Neural cell (in vitro differentiated cells): ENCODE measurements at regions not wholly inside any gene's neighbourhood (a gene's known extent, or its start where the extent isn't known, plus 50 kb on each side); places are given as distances from the start of the nearest gene placed in this dataset.

Source experiments
- EP300 ChIP-seq: fragments of 450-650 bp; conservative IDR thresholded peaks from 2 replicates; pipeline ENCODE4 v1.6.1; 2014; ENCODE audit warnings: antibody characterized with exemption, mild to moderate bottlenecking, moderate library complexity; ENCODE audit not compliant: poor library complexity, severe bottlenecking
- EZH2 ChIP-seq: fragments of 200-600, 300-800 bp; shearing (Covaris generic), sonication (generic); IDR thresholded peaks from 2 replicates; pipeline ENCODE4 v1.6.1; 2014; ENCODE audit warnings: antibody characterized with exemption, low read length, borderline replicate concordance, mild to moderate bottlenecking; ENCODE audit not compliant: insufficient read depth, poor library complexity, severe bottlenecking
- MXI1 ChIP-seq: fragments of 450-650 bp; conservative IDR thresholded peaks from 2 replicates; pipeline ENCODE4 v1.6.1; 2014; ENCODE audit warnings: antibody characterized with exemption, mild to moderate bottlenecking; ENCODE audit not compliant: poor library complexity, severe bottlenecking
- POLR2AphosphoS5 ChIP-seq: IDR thresholded peaks from 2 replicates; pipeline ENCODE4 v1.6.1; 2012
- RAD21 ChIP-seq: fragments of 450-650 bp; conservative IDR thresholded peaks from 2 replicates; pipeline ENCODE4 v1.6.1; 2014; ENCODE audit warnings: antibody characterized with exemption, mild to moderate bottlenecking, moderate library complexity
- TAF1 ChIP-seq: IDR thresholded peaks from 2 replicates; pipeline ENCODE4 v1.6.1; 2012; ENCODE audit warnings: low read depth
- TF ChIP-seq, protein P1 (sequence below): fragments of 450-650 bp; IDR thresholded peaks from 2 replicates; pipeline ENCODE4 v1.5.1; 2014; ENCODE audit warnings: antibody characterized with exemption, mild to moderate bottlenecking, moderate library complexity; ENCODE audit not compliant: poor library complexity, severe bottlenecking
- TF ChIP-seq, protein P2 (sequence below): IDR thresholded peaks from 2 replicates; pipeline ENCODE4 v1.6.1; 2012; ENCODE audit warnings: borderline replicate concordance

DNA sequence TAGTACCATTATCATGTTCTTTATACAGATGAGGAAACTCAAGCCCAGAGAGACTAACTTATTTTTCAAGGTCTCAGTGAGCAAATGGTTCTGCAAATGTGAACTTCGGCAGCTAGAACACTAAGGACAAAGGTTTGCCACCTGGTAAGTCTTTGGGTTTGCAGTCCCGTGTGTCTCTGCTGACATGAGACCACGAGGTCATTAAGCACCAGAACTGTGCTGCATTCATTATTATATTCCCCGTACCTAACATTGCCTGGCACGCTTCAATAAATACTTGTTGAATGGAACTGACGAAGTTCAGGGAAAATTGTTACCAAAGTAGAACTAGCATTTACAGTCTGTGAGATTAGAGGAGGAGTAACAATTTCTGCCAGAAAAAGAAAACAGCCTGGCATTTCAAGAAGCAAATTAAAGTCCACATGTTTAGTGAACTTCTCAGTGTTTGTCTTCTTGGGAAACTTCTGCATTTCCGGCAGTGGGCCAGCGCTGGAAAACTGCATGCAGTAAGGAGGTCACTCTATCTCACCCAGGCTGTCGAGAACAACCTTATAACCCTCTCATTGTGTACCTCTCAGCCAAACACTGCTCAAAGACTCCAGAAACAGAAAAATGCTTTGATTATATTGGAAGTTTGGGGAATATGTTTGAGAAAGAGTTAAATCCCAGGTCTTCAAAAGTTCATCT, 67.4 kb upstream of the CPEB2 start:
- TF ChIP-seq, protein P1, sequence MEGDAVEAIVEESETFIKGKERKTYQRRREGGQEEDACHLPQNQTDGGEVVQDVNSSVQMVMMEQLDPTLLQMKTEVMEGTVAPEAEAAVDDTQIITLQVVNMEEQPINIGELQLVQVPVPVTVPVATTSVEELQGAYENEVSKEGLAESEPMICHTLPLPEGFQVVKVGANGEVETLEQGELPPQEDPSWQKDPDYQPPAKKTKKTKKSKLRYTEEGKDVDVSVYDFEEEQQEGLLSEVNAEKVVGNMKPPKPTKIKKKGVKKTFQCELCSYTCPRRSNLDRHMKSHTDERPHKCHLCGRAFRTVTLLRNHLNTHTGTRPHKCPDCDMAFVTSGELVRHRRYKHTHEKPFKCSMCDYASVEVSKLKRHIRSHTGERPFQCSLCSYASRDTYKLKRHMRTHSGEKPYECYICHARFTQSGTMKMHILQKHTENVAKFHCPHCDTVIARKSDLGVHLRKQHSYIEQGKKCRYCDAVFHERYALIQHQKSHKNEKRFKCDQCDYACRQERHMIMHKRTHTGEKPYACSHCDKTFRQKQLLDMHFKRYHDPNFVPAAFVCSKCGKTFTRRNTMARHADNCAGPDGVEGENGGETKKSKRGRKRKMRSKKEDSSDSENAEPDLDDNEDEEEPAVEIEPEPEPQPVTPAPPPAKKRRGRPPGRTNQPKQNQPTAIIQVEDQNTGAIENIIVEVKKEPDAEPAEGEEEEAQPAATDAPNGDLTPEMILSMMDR, result no peak
- no peak for TF ChIP-seq EP300
- TF ChIP-seq TAF1, result no peak
- TF ChIP-seq, protein P2, sequence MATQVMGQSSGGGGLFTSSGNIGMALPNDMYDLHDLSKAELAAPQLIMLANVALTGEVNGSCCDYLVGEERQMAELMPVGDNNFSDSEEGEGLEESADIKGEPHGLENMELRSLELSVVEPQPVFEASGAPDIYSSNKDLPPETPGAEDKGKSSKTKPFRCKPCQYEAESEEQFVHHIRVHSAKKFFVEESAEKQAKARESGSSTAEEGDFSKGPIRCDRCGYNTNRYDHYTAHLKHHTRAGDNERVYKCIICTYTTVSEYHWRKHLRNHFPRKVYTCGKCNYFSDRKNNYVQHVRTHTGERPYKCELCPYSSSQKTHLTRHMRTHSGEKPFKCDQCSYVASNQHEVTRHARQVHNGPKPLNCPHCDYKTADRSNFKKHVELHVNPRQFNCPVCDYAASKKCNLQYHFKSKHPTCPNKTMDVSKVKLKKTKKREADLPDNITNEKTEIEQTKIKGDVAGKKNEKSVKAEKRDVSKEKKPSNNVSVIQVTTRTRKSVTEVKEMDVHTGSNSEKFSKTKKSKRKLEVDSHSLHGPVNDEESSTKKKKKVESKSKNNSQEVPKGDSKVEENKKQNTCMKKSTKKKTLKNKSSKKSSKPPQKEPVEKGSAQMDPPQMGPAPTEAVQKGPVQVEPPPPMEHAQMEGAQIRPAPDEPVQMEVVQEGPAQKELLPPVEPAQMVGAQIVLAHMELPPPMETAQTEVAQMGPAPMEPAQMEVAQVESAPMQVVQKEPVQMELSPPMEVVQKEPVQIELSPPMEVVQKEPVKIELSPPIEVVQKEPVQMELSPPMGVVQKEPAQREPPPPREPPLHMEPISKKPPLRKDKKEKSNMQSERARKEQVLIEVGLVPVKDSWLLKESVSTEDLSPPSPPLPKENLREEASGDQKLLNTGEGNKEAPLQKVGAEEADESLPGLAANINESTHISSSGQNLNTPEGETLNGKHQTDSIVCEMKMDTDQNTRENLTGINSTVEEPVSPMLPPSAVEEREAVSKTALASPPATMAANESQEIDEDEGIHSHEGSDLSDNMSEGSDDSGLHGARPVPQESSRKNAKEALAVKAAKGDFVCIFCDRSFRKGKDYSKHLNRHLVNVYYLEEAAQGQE, result no peak
- no peak for TF ChIP-seq EZH2
- no peak for TF ChIP-seq POLR2AphosphoS5
- TF ChIP-seq MXI1, result no peak
- TF ChIP-seq RAD21, result no peak
